H1 (cell line): ENCODE measurements at regions not wholly inside any gene's neighbourhood (a gene's known extent, or its start where the extent isn't known, plus 50 kb on each side); places are given as distances from the start of the nearest gene placed in this dataset.

Source experiments
- CTCF ChIA-PET: fragments of 300-600 bp; sonication (Branson Sonifier 250); formaldehyde crosslinking; loops from one replicate; lab custom pipeline; 2021; ENCODE audit not compliant: partially characterized antibody; lab: Charles Lee
- POLR2A ChIA-PET: fragments of 300-600 bp; sonication (Branson Sonifier 250); formaldehyde crosslinking; loops from one replicate; lab custom pipeline; 2021; ENCODE audit warnings: inconsistent platforms; ENCODE audit not compliant: partially characterized antibody; lab: Charles Lee
- DNase-seq, 2 experiments: peaks; one replicate each; pipeline versions ENCODE4 v3.0.0 to v3.0.0-alpha.2; 2010 to 2022; ENCODE audit warnings: low spot score in 2 of 2, low read depth in 1 of 2, mixed read lengths in 1 of 2
- FAIRE-seq: peaks from 2 replicates; lab custom pipeline; 2011; peaks lifted over from hg19 to GRCh38; lab: Jason Lieb, UNC
- H2AFZ ChIP-seq: 2 replicates; pipeline ENCODE4 v1.8.1; 2012; ENCODE audit warnings: low read length, inconsistent platforms
- H2AK5ac ChIP-seq: 2 replicates; pipeline ENCODE4 v1.6.1; 2013; ENCODE audit warnings: low read depth, low read length
- H2BK120ac ChIP-seq: replicated peaks from 2 replicates; pipeline ENCODE3; 2013; ENCODE audit warnings: low read depth, low read length, inconsistent platforms
- H2BK12ac ChIP-seq: 2 replicates; pipeline ENCODE4 v1.6.1; 2013; ENCODE audit warnings: low read depth, low read length
- H2BK15ac ChIP-seq: 2 replicates; pipeline ENCODE4 v1.6.1; 2013; ENCODE audit warnings: low read length
- H2BK20ac ChIP-seq: 2 replicates; pipeline ENCODE4 v1.6.1; 2013; ENCODE audit warnings: low read length
- H2BK5ac ChIP-seq: 2 replicates; pipeline ENCODE4 v1.6.1; 2013; ENCODE audit warnings: low read depth, low read length
- H3K14ac ChIP-seq: 2 replicates; pipeline ENCODE4 v1.6.1; 2013; ENCODE audit warnings: inconsistent platforms; ENCODE audit not compliant: insufficient read length
- H3K18ac ChIP-seq: 2 replicates; pipeline ENCODE4 v1.6.1; 2013; ENCODE audit warnings: low read length; ENCODE audit errors: extremely low read depth
- H3K23ac ChIP-seq: 2 replicates; pipeline ENCODE4 v1.6.1; 2013; ENCODE audit warnings: inconsistent platforms; ENCODE audit not compliant: insufficient read length
- H3K23me2 ChIP-seq: 2 replicates; pipeline ENCODE4 v1.6.1; 2013; ENCODE audit warnings: low read depth, low read length
- H3K27ac ChIP-seq: 2 replicates; pipeline ENCODE4 v1.6.1; 2011; ENCODE audit warnings: low read depth, low read length, inconsistent platforms
- H3K27me3 ChIP-seq, 4 experiments: replicated peaks in 1 of 4; 1 replicate in 1 of 4; 2 replicates in 3 of 4; pipeline versions ENCODE4 v1.6.1 to v1.8.1; 2011 to 2013; ENCODE audit warnings: low read length in 3 of 4, mild to moderate bottlenecking in 3 of 4, inconsistent platforms in 2 of 4, mixed read lengths in 2 of 4, moderate library complexity in 1 of 4; ENCODE audit not compliant: control insufficient read depth in 3 of 4, insufficient read depth in 3 of 4; ENCODE audit errors: extremely low read depth in 1 of 4
- H3K36me3 ChIP-seq, 4 experiments: 2 replicates each; pipeline versions ENCODE4 v1.6.1 to v1.8.1; 2011 to 2013; ENCODE audit warnings: mild to moderate bottlenecking in 4 of 4, low read length in 3 of 4, moderate library complexity in 2 of 4, control low read depth in 1 of 4, inconsistent platforms in 1 of 4; ENCODE audit not compliant: insufficient read depth in 4 of 4, control insufficient read depth in 2 of 4
- H3K4ac ChIP-seq: replicated peaks from 2 replicates; pipeline ENCODE3; 2013; ENCODE audit warnings: low read length, low read depth, mixed read lengths, inconsistent platforms; ENCODE audit not compliant: insufficient read length
- H3K4me1 ChIP-seq, 4 experiments: replicated peaks in 1 of 4; 1 replicate in 1 of 4; 2 replicates in 3 of 4; pipeline versions ENCODE4 v1.6.1 to v1.8.1; 2011 to 2013; ENCODE audit warnings: low read length in 3 of 4, inconsistent platforms in 2 of 4, mixed read lengths in 1 of 4; ENCODE audit not compliant: insufficient read depth in 4 of 4, control insufficient read depth in 3 of 4
- H3K4me2 ChIP-seq, 2 experiments: 2 replicates each; pipeline versions ENCODE4 v1.6.1 to v1.8.1; 2011 to 2013; ENCODE audit warnings: low read depth in 2 of 2, low read length in 2 of 2, control low read depth in 1 of 2, inconsistent platforms in 1 of 2, mild to moderate bottlenecking in 1 of 2; ENCODE audit not compliant: insufficient read depth in 1 of 2
- H3K4me3 ChIP-seq, 4 experiments: fragments of 200-600, 300-600 bp in 1 of 4; sonication (generic), shearing (Covaris generic), sonication (Bioruptor Twin) in 1 of 4; 2 replicates each; pipeline versions ENCODE4 v1.5.1 to v1.8.1; 2011 to 2016; ENCODE audit warnings: low read length in 4 of 4, low read depth in 3 of 4, control low read depth in 2 of 4, inconsistent platforms in 2 of 4, mild to moderate bottlenecking in 2 of 4, mixed read lengths in 1 of 4, moderate library complexity in 1 of 4; ENCODE audit not compliant: insufficient read depth in 2 of 4; ENCODE audit errors: extremely low read depth in 1 of 4
- H3K56ac ChIP-seq: replicated peaks from 2 replicates; pipeline ENCODE3; 2013; ENCODE audit warnings: low read depth, mild to moderate bottlenecking, mixed read lengths, low read length, inconsistent platforms; ENCODE audit not compliant: insufficient read length
- H3K79me1 ChIP-seq: 2 replicates; pipeline ENCODE4 v1.6.1; 2013; ENCODE audit warnings: low read depth, low read length, control low read depth
- H3K79me2 ChIP-seq, 2 experiments: 2 replicates each; pipeline versions ENCODE4 v1.6.1 to v1.8.1; 2012 to 2013; ENCODE audit warnings: low read length in 2 of 2, mild to moderate bottlenecking in 2 of 2, inconsistent platforms in 1 of 2; ENCODE audit not compliant: insufficient read depth in 2 of 2, control insufficient read depth in 1 of 2
- H3K9ac ChIP-seq, 4 experiments: replicated peaks in 1 of 4; 1 replicate in 1 of 4; 2 replicates in 3 of 4; pipeline versions ENCODE4 v1.6.1 to v1.8.1; 2011 to 2013; ENCODE audit warnings: low read depth in 3 of 4, low read length in 3 of 4, control low read depth in 2 of 4, mild to moderate bottlenecking in 2 of 4, moderate library complexity in 2 of 4, inconsistent platforms in 1 of 4; ENCODE audit errors: extremely low read depth in 1 of 4
- H3K9me3 ChIP-seq, 2 experiments: 2 replicates each; pipeline versions ENCODE4 v1.6.1 to v1.8.1; 2012 to 2013; ENCODE audit warnings: mild to moderate bottlenecking in 2 of 2, moderate library complexity in 2 of 2, control low read depth in 1 of 2, inconsistent platforms in 1 of 2, low read depth in 1 of 2, low read length in 1 of 2, mixed read lengths in 1 of 2; ENCODE audit not compliant: insufficient read depth in 2 of 2
- H4K20me1 ChIP-seq, 2 experiments: replicated peaks in 1 of 2; 2 replicates each; pipeline versions ENCODE3 to v1.8.1; 2011 to 2013; ENCODE audit warnings: inconsistent platforms in 2 of 2, low read length in 2 of 2, mild to moderate bottlenecking in 1 of 2; ENCODE audit not compliant: insufficient read depth in 2 of 2, control insufficient read depth in 1 of 2
- H4K5ac ChIP-seq: 2 replicates; pipeline ENCODE4 v1.6.1; 2013; ENCODE audit warnings: low read length, low read depth, mixed read lengths, inconsistent platforms; ENCODE audit not compliant: insufficient read length
- H4K8ac ChIP-seq: 2 replicates; pipeline ENCODE4 v1.8.0; 2013; ENCODE audit warnings: mild to moderate bottlenecking, moderate library complexity, low read length, inconsistent platforms; ENCODE audit not compliant: insufficient read depth; ENCODE audit errors: extremely low read depth
- H4K91ac ChIP-seq: replicated peaks from 2 replicates; pipeline ENCODE3; 2013; ENCODE audit warnings: low read length, mixed read lengths, inconsistent platforms; ENCODE audit not compliant: insufficient read length
- BACH1 ChIP-seq: IDR thresholded peaks from 2 replicates; pipeline ENCODE4 v1.6.1; 2012; ENCODE audit warnings: low read length, improper control_type of control experiment
- WGBS, 2 experiments: shearing (Covaris generic) in 1 of 2; methylation state at CpG; one replicate each; pipeline versions ENCODE4 v1.1.6 to v1.1.7; 2013 to 2015; ENCODE audit warnings: low lambda C conversion rate in 2 of 2, mixed read lengths in 2 of 2, inconsistent platforms in 1 of 2, low coverage in 1 of 2, missing lambda C conversion rate in 1 of 2; ENCODE audit not compliant: insufficient replicate concordance in 2 of 2, insufficient coverage in 1 of 2, insufficient read length in 1 of 2; ENCODE audit errors: extremely low coverage in 1 of 2, missing lambda C conversion rate in 1 of 2; 5-methylcytosine and 5-hydroxymethylcytosine counted together

GRCh38 chr6:7672066-7673062, 53.5 kb upstream of the BMP6 start:
- Histone ChIP-seq H2BK120ac (no peak overlapping the region), H3K4me1 (peaks cover 0 to 4% (median under 1%) of the 10 kb centered on the region in 4 experiments; a peak in 2 of 7 replicates), H4K91ac (no peak overlapping the region), H3K27me3 (no peaks in the 10 kb centered on the region), H2AK5ac (no peak overlapping the region), H3K4me3 (peak overlapping the region in 3 of 4 experiments; percentile 4 to 48 (median 26); a peak in 5 of 8 replicates), H3K27ac (no peak overlapping the region), H3K9ac (no peak overlapping the region; a peak in 1 of 7 replicates), H3K4me2 (peak overlapping the region; percentile 37 to 66; a peak in 3 of 4 replicates), H3K18ac (no peak overlapping the region), H3K79me1 (no peaks in the 10 kb centered on the region), H3K14ac (no peak overlapping the region), H3K4ac (no peak overlapping the region), H3K36me3 (no peaks in the 10 kb centered on the region), H4K20me1 (no peaks in the 10 kb centered on the region), H3K23ac (no peak overlapping the region), H2AFZ (peak overlapping the region; percentile 79), H4K8ac (peak overlapping the region; percentile 22; the same call in 1 of the 2 replicates), H2BK12ac (no peak overlapping the region), H2BK15ac (0 out of 2 replicates have a peak overlapping the region, but pooled peaks have one; percentile 47), H3K23me2 (no peaks in the 10 kb centered on the region; the same call in 1 of the 2 replicates), H3K56ac (no peak overlapping the region), H2BK5ac (no peak overlapping the region), H4K5ac (no peak overlapping the region), H3K9me3 (no peaks in the 10 kb centered on the region), H2BK20ac (no peak overlapping the region), H3K79me2 (no peaks in the 10 kb centered on the region)
- no peak for FAIRE-seq
- 78% methylated on average over 20 of the region's 20 CpGs; no CpG with 5 or more reads in 1 of the 2 experiments for WGBS, 2 experiments
- ChIA-PET POLR2A (interaction anchor here (0.6 to 1.8 kb wide), 5 partner anchors 12 to 208 kb away, joined by 3 to 5 read pairs (median 3); no protein-coding TSS in a partner anchor), CTCF (interaction anchor here (0.5 to 3.1 kb wide), 38 partner anchors 8 to 393 kb away, joined by 3 to 14 read pairs (median 4); partner anchors contain the start of gene BMP6)
- no peak for DNase-seq
- no peak for TF ChIP-seq BACH1
